BE2C (cell line): ENCODE measurements at regions not wholly inside any gene's neighbourhood (a gene's known extent, or its start where the extent isn't known, plus 50 kb on each side); places are given as distances from the start of the nearest gene placed in this dataset.

Source experiments
- DNase-seq: peaks from one replicate; pipeline ENCODE4 v3.0.0-alpha.2; 2020
- H3K27me3 ChIP-seq: fragments of 250-450 bp; sonication (Bioruptor Pico); 2 replicates; pipeline ENCODE4 v1.5.1; 2020; ENCODE audit warnings: mild to moderate bottlenecking
- H3K36me3 ChIP-seq: fragments of 250-450 bp; sonication (Bioruptor Pico); 2 replicates; pipeline ENCODE4 v1.5.1; 2020; ENCODE audit warnings: mild to moderate bottlenecking
- H3K4me1 ChIP-seq: fragments of 250-450 bp; sonication (Bioruptor Pico); 2 replicates; pipeline ENCODE4 v1.5.1; 2020
- H3K4me3 ChIP-seq: 2 replicates; pipeline ENCODE4 v1.5.1; 2011; ENCODE audit warnings: low read depth, low read length
- H3K9me3 ChIP-seq: fragments of 250-450 bp; sonication (Bioruptor Pico); 2 replicates; pipeline ENCODE4 v1.5.1; 2020
- TF ChIP-seq, protein P1 (sequence below): IDR thresholded peaks from 2 replicates; pipeline ENCODE4 v1.5.1; 2012; ENCODE audit warnings: mild to moderate bottlenecking, low read depth, low read length

DNA sequence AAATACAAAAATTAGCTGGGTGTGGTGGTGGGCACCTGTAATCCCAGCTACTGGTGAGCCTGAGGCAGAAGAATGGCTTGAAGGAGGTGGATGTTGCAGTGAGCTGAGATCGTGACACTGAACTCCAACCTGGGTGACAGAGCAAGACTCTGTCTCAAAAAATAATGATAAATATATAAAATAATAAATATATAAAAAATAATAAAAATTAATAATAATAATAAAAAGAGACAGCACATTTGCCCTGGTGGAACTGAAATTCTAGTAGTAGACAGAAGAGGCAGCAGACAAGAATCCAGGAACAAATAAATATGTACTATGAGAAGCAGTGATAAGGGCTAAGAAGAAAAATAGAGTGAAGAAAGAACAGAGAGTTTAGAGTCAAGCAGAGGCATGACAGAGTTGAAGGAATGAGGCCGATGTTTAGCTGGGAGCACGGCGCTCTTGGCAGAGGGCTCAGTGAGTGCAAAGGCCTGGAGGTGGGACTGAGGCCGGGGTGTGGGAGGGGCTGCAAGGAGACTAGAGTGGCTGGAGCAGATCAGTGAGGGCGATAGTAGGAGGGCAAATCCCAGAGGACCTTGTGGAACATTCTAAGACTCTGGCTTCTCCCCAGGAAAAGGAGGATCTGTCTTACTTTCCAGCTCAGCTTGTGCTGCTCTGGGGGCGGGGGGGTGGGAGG is 410.3 kb downstream of the MN1 start:
- Histone ChIP-seq H3K4me1 (no peaks in the 10 kb centered on the region), H3K9me3 (no peaks in the 10 kb centered on the region; the same call in 1 of the 2 replicates), H3K27me3 (peaks cover 68% of the 10 kb centered on the region), H3K36me3 (no peaks in the 10 kb centered on the region), H3K4me3 (no peak overlapping the region)
- DNase-seq: no peak
- TF ChIP-seq, protein P1, sequence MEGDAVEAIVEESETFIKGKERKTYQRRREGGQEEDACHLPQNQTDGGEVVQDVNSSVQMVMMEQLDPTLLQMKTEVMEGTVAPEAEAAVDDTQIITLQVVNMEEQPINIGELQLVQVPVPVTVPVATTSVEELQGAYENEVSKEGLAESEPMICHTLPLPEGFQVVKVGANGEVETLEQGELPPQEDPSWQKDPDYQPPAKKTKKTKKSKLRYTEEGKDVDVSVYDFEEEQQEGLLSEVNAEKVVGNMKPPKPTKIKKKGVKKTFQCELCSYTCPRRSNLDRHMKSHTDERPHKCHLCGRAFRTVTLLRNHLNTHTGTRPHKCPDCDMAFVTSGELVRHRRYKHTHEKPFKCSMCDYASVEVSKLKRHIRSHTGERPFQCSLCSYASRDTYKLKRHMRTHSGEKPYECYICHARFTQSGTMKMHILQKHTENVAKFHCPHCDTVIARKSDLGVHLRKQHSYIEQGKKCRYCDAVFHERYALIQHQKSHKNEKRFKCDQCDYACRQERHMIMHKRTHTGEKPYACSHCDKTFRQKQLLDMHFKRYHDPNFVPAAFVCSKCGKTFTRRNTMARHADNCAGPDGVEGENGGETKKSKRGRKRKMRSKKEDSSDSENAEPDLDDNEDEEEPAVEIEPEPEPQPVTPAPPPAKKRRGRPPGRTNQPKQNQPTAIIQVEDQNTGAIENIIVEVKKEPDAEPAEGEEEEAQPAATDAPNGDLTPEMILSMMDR: no peak

GRCh38 chr22:27393371-27393770 is 408.2 kb downstream of the MN1 start:
- Histone ChIP-seq H3K27me3 (peaks cover 63% of the 10 kb centered on the region), H3K9me3 (no peaks in the 10 kb centered on the region), H3K36me3 (no peaks in the 10 kb centered on the region), H3K4me1 (no peaks in the 10 kb centered on the region), H3K4me3 (no peak overlapping the region)
- TF ChIP-seq, protein P1: no peak
- DNase-seq: no peak

GRCh38 chr22:27394806-27395404 is 406.7 kb downstream of the MN1 start:
- no peaks in the 10 kb centered on the region for H3K36me3 ChIP-seq
- no peaks in the 10 kb centered on the region for H3K9me3 ChIP-seq
- H3K4me1 ChIP-seq: no peaks in the 10 kb centered on the region
- TF ChIP-seq, protein P1: no peak
- no peak overlapping the region for H3K4me3 ChIP-seq
- peaks cover 63% of the 10 kb centered on the region for H3K27me3 ChIP-seq
- no peak for DNase-seq

DNA sequence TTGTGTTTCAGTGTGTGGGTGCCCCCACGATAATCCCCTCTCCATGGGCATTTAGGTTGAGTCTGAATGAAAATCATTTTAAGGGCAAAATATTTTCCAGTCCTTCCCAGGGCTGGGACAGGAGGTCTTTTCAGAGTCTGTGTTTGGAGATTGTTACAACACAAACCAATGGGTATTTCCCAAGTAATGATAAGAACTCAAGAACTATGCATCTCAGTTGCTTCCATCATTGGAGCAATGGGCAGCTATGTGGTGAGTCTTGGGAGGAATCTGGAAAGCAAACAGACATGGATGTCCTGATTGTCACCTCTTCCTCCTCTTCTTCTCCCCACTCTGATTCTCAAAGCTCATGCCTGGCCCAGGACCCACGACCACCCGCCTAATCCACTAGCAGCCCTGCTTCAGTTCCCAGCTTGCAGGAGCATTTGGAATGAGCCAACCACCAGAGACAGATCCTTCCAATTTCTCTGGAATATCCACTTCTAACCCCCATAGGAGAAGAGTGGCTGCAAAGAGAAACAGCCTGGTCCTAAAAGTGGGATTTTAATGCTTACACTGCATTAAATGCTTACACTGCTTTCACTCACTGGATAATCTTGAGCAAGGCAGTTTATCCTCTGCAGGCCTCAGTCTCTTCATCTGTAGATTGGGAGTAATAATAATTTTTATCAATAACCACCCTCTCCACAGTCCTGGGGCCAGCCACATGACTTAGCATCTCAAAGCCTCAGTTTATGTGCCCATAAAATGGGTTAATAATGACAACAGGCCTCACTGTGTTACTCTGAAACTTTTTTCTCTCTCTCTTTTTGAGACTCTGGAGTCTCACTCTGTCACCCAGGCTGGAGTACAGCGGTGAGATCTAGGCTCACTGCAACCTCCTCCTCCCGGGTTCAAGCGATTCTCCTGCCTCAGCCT is 404.3 kb downstream of the MN1 start:
- no peaks in the 10 kb centered on the region for H3K9me3 ChIP-seq
- TF ChIP-seq, protein P1: no peak
- H3K4me1 ChIP-seq: no peaks in the 10 kb centered on the region
- DNase-seq: no peak
- H3K4me3 ChIP-seq: no peak overlapping the region
- H3K36me3 ChIP-seq: no peaks in the 10 kb centered on the region
- peaks cover 54% of the 10 kb centered on the region for H3K27me3 ChIP-seq

DNA sequence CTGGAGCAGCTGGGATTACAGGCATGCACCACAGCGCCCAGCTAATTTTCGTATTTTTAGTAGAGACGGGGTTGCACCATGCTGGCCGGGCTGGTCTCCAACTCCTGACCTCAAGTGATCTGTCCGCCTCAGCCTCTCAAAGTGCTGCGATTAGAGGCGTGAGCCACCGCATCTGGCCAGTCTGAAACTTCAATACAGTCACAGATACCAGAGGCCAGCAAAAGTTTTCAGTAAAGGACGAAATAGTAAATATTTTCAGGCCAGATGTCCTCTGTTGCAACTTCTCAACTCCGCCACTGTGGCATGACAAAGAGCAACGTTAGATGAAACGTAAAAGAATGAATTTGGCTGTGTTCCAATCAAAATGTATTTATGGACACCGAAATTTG is 403.6 kb downstream of the MN1 start:
- DNase-seq: no peak
- no peak overlapping the region for H3K4me3 ChIP-seq
- no peaks in the 10 kb centered on the region for H3K36me3 ChIP-seq
- no peaks in the 10 kb centered on the region for H3K9me3 ChIP-seq
- peaks cover 47% of the 10 kb centered on the region for H3K27me3 ChIP-seq
- no peaks in the 10 kb centered on the region for H3K4me1 ChIP-seq
- TF ChIP-seq, protein P1: no peak
